ENCODE measurements at regions not wholly inside any gene's neighbourhood (a gene's known extent, or its start where the extent isn't known, plus 50 kb on each side); places are given as distances from the start of the nearest gene placed in this dataset.
"Not testable (repeated sequence)": the region's sequence is repeated elsewhere in the genome, so short reads cannot be mapped to it uniquely, and the experiment has no call there.

DNA sequence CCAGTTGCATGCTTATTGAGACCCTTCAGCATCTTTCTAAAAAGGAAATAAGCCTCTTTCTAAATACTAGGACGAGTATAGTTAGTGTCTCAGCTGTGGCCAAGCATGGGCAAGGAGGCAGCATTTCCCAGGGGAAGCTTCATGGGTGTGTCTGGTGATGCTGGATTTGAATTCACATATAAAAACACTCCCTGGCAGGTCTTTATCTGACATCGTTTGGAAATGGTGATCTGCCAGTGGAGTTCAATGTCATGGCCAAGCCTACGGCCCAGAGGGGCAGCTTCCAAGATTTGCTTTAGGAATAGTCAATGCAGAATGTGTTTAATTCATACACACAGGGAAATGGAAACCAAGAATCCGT, 94.7 kb downstream of the SRGAP2 start:
- TF ChIP-seq, protein P1, sequence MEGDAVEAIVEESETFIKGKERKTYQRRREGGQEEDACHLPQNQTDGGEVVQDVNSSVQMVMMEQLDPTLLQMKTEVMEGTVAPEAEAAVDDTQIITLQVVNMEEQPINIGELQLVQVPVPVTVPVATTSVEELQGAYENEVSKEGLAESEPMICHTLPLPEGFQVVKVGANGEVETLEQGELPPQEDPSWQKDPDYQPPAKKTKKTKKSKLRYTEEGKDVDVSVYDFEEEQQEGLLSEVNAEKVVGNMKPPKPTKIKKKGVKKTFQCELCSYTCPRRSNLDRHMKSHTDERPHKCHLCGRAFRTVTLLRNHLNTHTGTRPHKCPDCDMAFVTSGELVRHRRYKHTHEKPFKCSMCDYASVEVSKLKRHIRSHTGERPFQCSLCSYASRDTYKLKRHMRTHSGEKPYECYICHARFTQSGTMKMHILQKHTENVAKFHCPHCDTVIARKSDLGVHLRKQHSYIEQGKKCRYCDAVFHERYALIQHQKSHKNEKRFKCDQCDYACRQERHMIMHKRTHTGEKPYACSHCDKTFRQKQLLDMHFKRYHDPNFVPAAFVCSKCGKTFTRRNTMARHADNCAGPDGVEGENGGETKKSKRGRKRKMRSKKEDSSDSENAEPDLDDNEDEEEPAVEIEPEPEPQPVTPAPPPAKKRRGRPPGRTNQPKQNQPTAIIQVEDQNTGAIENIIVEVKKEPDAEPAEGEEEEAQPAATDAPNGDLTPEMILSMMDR (IDR thresholded peaks at IDR 0.05; ENCODE audit: insufficient read depth, low read length, poor library complexity, severe bottlenecking) = not testable (repeated sequence)
- not testable (repeated sequence) for TF ChIP-seq EZH2phosphoT487 (conservative IDR thresholded peaks at IDR 0.05; ENCODE audit: low read length)

All from SU-DHL-6 (cell line).